ENCODE measurements at regions not wholly inside any gene's neighbourhood (a gene's known extent, or its start where the extent isn't known, plus 50 kb on each side); places are given as distances from the start of the nearest gene placed in this dataset.
"Not testable (repeated sequence)": the region's sequence is repeated elsewhere in the genome, so short reads cannot be mapped to it uniquely, and the experiment has no call there.

- no peaks in the 10 kb centered on the region for H3K9me3 ChIP-seq (ENCODE audit: control insufficient read depth in 1 of 2, low read length in 2 of 2)
- H3K36me3 ChIP-seq (ENCODE audit: control insufficient read depth in 1 of 2, insufficient read depth in 2 of 2, low read length in 2 of 2): no peaks in the 10 kb centered on the region
- H3K4me3 ChIP-seq (ENCODE audit: low read depth in 1 of 2, low read length in 2 of 2): no peak overlapping the region
- no peaks in the 10 kb centered on the region for H3K27me3 ChIP-seq (ENCODE audit: low read depth, low read length)
- no peak overlapping the region for H3K27ac ChIP-seq (ENCODE audit: low read length)
- H3K4me1 ChIP-seq (ENCODE audit: control insufficient read depth in 1 of 2, insufficient read depth in 2 of 2, low read length in 2 of 2): no peaks in the 10 kb centered on the region
These were observed 1101.0 kb upstream of the FANCL start for GRCh38 chr2:59342166-59342565.

GRCh38 chr2:59339837-59340207, 1098.7 kb upstream of the FANCL start:
- H3K4me3 ChIP-seq (ENCODE audit: low read depth in 1 of 2, low read length in 2 of 2): no peak overlapping the region

DNA sequence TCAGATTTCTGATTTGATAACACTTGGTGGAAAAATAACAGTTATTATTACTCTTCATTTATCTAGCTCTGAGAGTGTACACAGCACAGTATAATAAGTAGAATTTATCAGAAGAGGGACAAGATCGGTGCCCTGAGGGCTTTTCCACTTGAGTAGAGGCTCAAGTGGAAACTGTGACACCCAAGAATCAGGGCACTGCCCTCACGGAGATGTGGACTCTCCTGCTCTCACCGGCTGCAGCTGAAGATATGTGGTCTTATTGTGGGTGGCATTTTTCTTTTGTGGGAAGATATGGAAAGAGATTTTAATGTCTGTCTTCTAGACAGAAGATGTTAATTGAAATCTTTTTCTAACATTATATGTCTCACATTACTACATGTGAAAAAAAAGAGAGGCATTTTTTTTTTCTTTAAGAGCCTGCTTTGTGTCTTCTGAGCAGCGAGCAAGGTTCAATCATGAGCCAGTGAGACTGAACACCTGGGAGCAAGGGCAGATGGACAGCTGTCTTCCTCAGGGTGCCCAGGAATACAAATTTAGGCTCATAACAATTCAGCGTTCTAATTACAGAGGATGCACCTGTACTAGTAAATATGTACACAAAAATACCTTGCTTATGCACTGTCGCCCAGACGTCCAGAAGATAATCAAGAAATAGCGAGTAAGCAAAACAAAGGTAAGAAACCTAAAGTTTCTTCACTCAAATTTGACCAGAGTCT, 1098.2 kb upstream of the FANCL start:
- H3K36me3 ChIP-seq (ENCODE audit: control insufficient read depth in 1 of 2, insufficient read depth in 2 of 2, low read length in 2 of 2): no peaks in the 10 kb centered on the region
- no peak overlapping the region for H3K27ac ChIP-seq (ENCODE audit: low read length)
- H3K4me3 ChIP-seq (ENCODE audit: low read depth in 1 of 2, low read length in 2 of 2): no peak overlapping the region
- no peaks in the 10 kb centered on the region for H3K4me1 ChIP-seq (ENCODE audit: control insufficient read depth in 1 of 2, insufficient read depth in 2 of 2, low read length in 2 of 2)
- H3K9me3 ChIP-seq (ENCODE audit: control insufficient read depth in 1 of 2, low read length in 2 of 2): no peaks in the 10 kb centered on the region
- H3K27me3 ChIP-seq (ENCODE audit: low read depth, low read length): no peaks in the 10 kb centered on the region

More at GRCh38 chr2:59339837-59340207, 1098.7 kb upstream of the FANCL start:
- Histone ChIP-seq H3K27me3 (ENCODE audit: low read depth, low read length) (no peaks in the 10 kb centered on the region), H3K27ac (ENCODE audit: low read length) (no peak overlapping the region), H3K4me1 (ENCODE audit: control insufficient read depth in 1 of 2, insufficient read depth in 2 of 2, low read length in 2 of 2) (no peaks in the 10 kb centered on the region), H3K9me3 (ENCODE audit: control insufficient read depth in 1 of 2, low read length in 2 of 2) (no peaks in the 10 kb centered on the region), H3K36me3 (ENCODE audit: control insufficient read depth in 1 of 2, insufficient read depth in 2 of 2, low read length in 2 of 2) (no peaks in the 10 kb centered on the region)

GRCh38 chr2:59333007-59333406, 1091.9 kb upstream of the FANCL start:
- no peak overlapping the region for H3K27ac ChIP-seq (ENCODE audit: low read length)
- no peaks in the 10 kb centered on the region for H3K9me3 ChIP-seq (ENCODE audit: control insufficient read depth in 1 of 2, low read length in 2 of 2)
- H3K36me3 ChIP-seq (ENCODE audit: control insufficient read depth in 1 of 2, insufficient read depth in 2 of 2, low read length in 2 of 2): no peaks in the 10 kb centered on the region

GRCh38 chr2:59326581-59327365, 1085.6 kb upstream of the FANCL start:
- not testable (repeated sequence) for H3K36me3 ChIP-seq (ENCODE audit: control insufficient read depth in 1 of 2, insufficient read depth in 2 of 2, low read length in 2 of 2)

More at GRCh38 chr2:59333007-59333406, 1091.9 kb upstream of the FANCL start:
- H3K4me1 ChIP-seq (ENCODE audit: control insufficient read depth in 1 of 2, insufficient read depth in 2 of 2, low read length in 2 of 2): no peaks in the 10 kb centered on the region
- H3K27me3 ChIP-seq (ENCODE audit: low read depth, low read length): no peaks in the 10 kb centered on the region
- H3K4me3 ChIP-seq (ENCODE audit: low read depth in 1 of 2, low read length in 2 of 2): no peak overlapping the region

GRCh38 chr2:59322870-59323269, 1081.7 kb upstream of the FANCL start:
- Histone ChIP-seq H3K36me3 (ENCODE audit: control insufficient read depth in 1 of 2, insufficient read depth in 2 of 2, low read length in 2 of 2) (no peaks in the 10 kb centered on the region), H3K9me3 (ENCODE audit: control insufficient read depth in 1 of 2, low read length in 2 of 2) (no peaks in the 10 kb centered on the region), H3K27me3 (ENCODE audit: low read depth, low read length) (no peaks in the 10 kb centered on the region), H3K4me3 (ENCODE audit: low read depth in 1 of 2, low read length in 2 of 2) (no peak overlapping the region), H3K27ac (ENCODE audit: low read length) (no peak overlapping the region), H3K4me1 (ENCODE audit: control insufficient read depth in 1 of 2, insufficient read depth in 2 of 2, low read length in 2 of 2) (no peaks in the 10 kb centered on the region)

More at GRCh38 chr2:59326581-59327365, 1085.6 kb upstream of the FANCL start:
- not testable (repeated sequence) for H3K4me3 ChIP-seq (ENCODE audit: low read depth in 1 of 2, low read length in 2 of 2); H3K9me3 ChIP-seq (ENCODE audit: control insufficient read depth in 1 of 2, low read length in 2 of 2); H3K27me3 ChIP-seq (ENCODE audit: low read depth, low read length); H3K27ac ChIP-seq (ENCODE audit: low read length); H3K4me1 ChIP-seq (ENCODE audit: control insufficient read depth in 1 of 2, insufficient read depth in 2 of 2, low read length in 2 of 2)

GRCh38 chr2:59322005-59322404, 1080.9 kb upstream of the FANCL start:
- H3K36me3 ChIP-seq (ENCODE audit: control insufficient read depth in 1 of 2, insufficient read depth in 2 of 2, low read length in 2 of 2): no peaks in the 10 kb centered on the region
- no peaks in the 10 kb centered on the region for H3K9me3 ChIP-seq (ENCODE audit: control insufficient read depth in 1 of 2, low read length in 2 of 2)

DNA sequence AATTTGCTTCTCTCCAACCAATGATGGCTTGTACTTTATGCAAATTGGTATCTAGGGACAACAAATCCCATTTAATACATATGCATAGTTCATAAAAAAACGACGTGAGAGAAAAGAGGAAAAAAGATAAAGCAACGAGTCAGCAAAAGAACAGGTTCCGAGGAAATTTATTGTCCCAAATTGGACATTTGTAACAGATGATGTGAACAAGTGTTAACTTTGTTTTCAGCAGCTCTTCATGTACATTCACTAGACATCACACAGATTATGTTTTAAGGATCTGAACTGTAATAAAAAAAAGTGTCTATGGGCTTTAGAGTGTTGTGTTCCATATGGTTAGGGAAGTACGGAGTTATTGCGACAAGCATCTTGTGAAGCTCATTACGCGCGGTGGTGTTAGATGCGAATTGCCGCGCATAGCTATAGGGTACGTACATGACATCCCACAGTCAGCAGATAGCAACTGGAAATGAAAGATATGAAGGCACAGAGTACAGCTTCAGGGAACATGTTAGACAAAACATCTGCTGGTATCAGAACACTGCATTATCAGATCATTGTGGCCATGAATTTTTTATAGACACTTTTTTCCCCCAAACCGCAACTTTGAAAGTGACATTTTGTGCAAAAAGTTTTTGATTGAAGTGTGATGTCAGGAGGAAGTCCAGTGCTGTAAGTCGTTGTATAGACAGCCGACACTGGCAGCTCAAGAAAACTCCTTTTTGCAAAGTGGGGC, 1073.1 kb upstream of the FANCL start:
- no peaks in the 10 kb centered on the region for H3K4me1 ChIP-seq (ENCODE audit: control insufficient read depth in 1 of 2, insufficient read depth in 2 of 2, low read length in 2 of 2)
- H3K4me3 ChIP-seq (ENCODE audit: low read depth in 1 of 2, low read length in 2 of 2): no peak overlapping the region
- H3K27ac ChIP-seq (ENCODE audit: low read length): no peak overlapping the region
- H3K36me3 ChIP-seq (ENCODE audit: control insufficient read depth in 1 of 2, insufficient read depth in 2 of 2, low read length in 2 of 2): no peaks in the 10 kb centered on the region
- no peaks in the 10 kb centered on the region for H3K9me3 ChIP-seq (ENCODE audit: control insufficient read depth in 1 of 2, low read length in 2 of 2)
- no peaks in the 10 kb centered on the region for H3K27me3 ChIP-seq (ENCODE audit: low read depth, low read length)

More at GRCh38 chr2:59322005-59322404, 1080.9 kb upstream of the FANCL start:
- H3K4me1 ChIP-seq (ENCODE audit: control insufficient read depth in 1 of 2, insufficient read depth in 2 of 2, low read length in 2 of 2): no peaks in the 10 kb centered on the region
- H3K4me3 ChIP-seq (ENCODE audit: low read depth in 1 of 2, low read length in 2 of 2): no peak overlapping the region
- no peaks in the 10 kb centered on the region for H3K27me3 ChIP-seq (ENCODE audit: low read depth, low read length)
- no peak overlapping the region for H3K27ac ChIP-seq (ENCODE audit: low read length)

GRCh38 chr2:59312967-59313940, 1072.1 kb upstream of the FANCL start:
- H3K4me3 ChIP-seq (ENCODE audit: low read depth in 1 of 2, low read length in 2 of 2): no peak overlapping the region
- no peaks in the 10 kb centered on the region for H3K4me1 ChIP-seq (ENCODE audit: control insufficient read depth in 1 of 2, insufficient read depth in 2 of 2, low read length in 2 of 2)
- no peaks in the 10 kb centered on the region for H3K9me3 ChIP-seq (ENCODE audit: control insufficient read depth in 1 of 2, low read length in 2 of 2)
- H3K36me3 ChIP-seq (ENCODE audit: control insufficient read depth in 1 of 2, insufficient read depth in 2 of 2, low read length in 2 of 2): no peaks in the 10 kb centered on the region
- no peak overlapping the region for H3K27ac ChIP-seq (ENCODE audit: low read length)
- H3K27me3 ChIP-seq (ENCODE audit: low read depth, low read length): no peaks in the 10 kb centered on the region

DNA sequence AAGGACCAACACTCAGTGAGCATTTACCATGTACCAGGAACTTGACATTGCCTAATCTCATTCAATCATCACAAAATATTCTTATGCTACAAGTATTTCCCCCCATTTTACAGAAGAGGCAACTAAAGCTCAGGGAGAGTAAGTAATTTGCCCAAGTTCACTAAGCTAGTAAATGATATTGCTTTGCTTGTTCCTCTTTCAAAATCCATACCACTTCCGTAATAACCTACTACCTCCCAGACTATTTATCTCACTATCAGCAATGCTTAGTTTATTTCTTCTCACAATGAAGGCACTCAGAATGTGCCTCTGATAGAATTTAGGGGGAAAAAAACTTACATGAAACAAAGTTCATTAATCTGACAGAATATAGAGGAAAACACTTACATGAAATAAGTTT, 1070.9 kb upstream of the FANCL start:
- no peak overlapping the region for H3K27ac ChIP-seq (ENCODE audit: low read length)
- no peaks in the 10 kb centered on the region for H3K9me3 ChIP-seq (ENCODE audit: control insufficient read depth in 1 of 2, low read length in 2 of 2)
- H3K27me3 ChIP-seq (ENCODE audit: low read depth, low read length): no peaks in the 10 kb centered on the region
- no peaks in the 10 kb centered on the region for H3K36me3 ChIP-seq (ENCODE audit: control insufficient read depth in 1 of 2, insufficient read depth in 2 of 2, low read length in 2 of 2)
- H3K4me1 ChIP-seq (ENCODE audit: control insufficient read depth in 1 of 2, insufficient read depth in 2 of 2, low read length in 2 of 2): no peaks in the 10 kb centered on the region
- no peak overlapping the region for H3K4me3 ChIP-seq (ENCODE audit: low read depth in 1 of 2, low read length in 2 of 2)
